GM12878 (cell line): ENCODE measurements at regions not wholly inside any gene's neighbourhood (a gene's known extent, or its start where the extent isn't known, plus 50 kb on each side); places are given as distances from the start of the nearest gene placed in this dataset.

Experiments used
- CBFB ChIP-seq: IDR thresholded peaks from 2 replicates; pipeline ENCODE4 v1.6.1; 2016; ENCODE audit warnings: antibody characterized with exemption, low read depth
- CREB1 ChIP-seq: IDR thresholded peaks from 2 replicates; pipeline ENCODE4 v1.6.1; 2012; ENCODE audit warnings: low read depth, mild to moderate bottlenecking, inconsistent platforms
- EP300 ChIP-seq, 2 experiments: fragments of 150-350 bp in 1 of 2; IDR thresholded peaks; 2 replicates each; pipeline ENCODE4 v1.6.1; 2011 to 2012; ENCODE audit warnings: low read depth in 2 of 2, low read length in 2 of 2, borderline replicate concordance in 1 of 2, improper control_type of control experiment in 1 of 2, inconsistent platforms in 1 of 2; ENCODE audit not compliant: control insufficient read depth in 1 of 2
- GABPA ChIP-seq: IDR thresholded peaks from 2 replicates; pipeline ENCODE4 v1.6.1; 2014; ENCODE audit warnings: antibody characterized with exemption, low read depth, mild to moderate bottlenecking, inconsistent platforms
- MXI1 ChIP-seq: fragments of 150-350 bp; IDR thresholded peaks from 2 replicates; pipeline ENCODE4 v1.6.1; 2011; ENCODE audit warnings: low read depth, mild to moderate bottlenecking, inconsistent platforms, low read length, improper control_type of control experiment
- PAX5 ChIP-seq: IDR thresholded peaks from 2 replicates; pipeline ENCODE4 v1.6.1; 2011; ENCODE audit warnings: low read depth, low read length, borderline replicate concordance
- POLR2A ChIP-seq: IDR thresholded peaks from 2 replicates; pipeline ENCODE4 v1.6.1; 2011; ENCODE audit warnings: low read depth, mild to moderate bottlenecking, low read length
- POU2F2 ChIP-seq: IDR thresholded peaks from 3 replicates; pipeline ENCODE4 v1.6.1; 2011; ENCODE audit warnings: low read depth, mild to moderate bottlenecking, low read length, borderline replicate concordance
- RAD51 ChIP-seq: fragments of 450-650 bp; IDR thresholded peaks from 2 replicates; pipeline ENCODE4 v1.6.1; 2016; ENCODE audit warnings: moderate library complexity, mild to moderate bottlenecking, inconsistent platforms
- TF ChIP-seq, protein P1 (sequence below), 3 experiments: IDR thresholded peaks in 2 of 3; conservative IDR thresholded peaks in 1 of 3; 2 replicates each; pipeline ENCODE4 v1.5.1; 2011; ENCODE audit warnings: low read depth in 3 of 3, low read length in 3 of 3, mild to moderate bottlenecking in 3 of 3, control low read depth in 2 of 3, moderate library complexity in 2 of 3, inconsistent platforms in 1 of 3, mixed read lengths in 1 of 3; ENCODE audit not compliant: control insufficient read depth in 2 of 3, insufficient read depth in 1 of 3; ENCODE audit errors: extremely low read depth in 1 of 3
- TF ChIP-seq, protein P2 (sequence below): IDR thresholded peaks from 2 replicates; pipeline ENCODE4 v1.6.1; 2012; ENCODE audit warnings: low read depth, low read length, improper control_type of control experiment
- TF ChIP-seq, protein P3 (sequence below): fragments of 450-650 bp; IDR thresholded peaks from 2 replicates; pipeline ENCODE4 v1.6.1; 2014; ENCODE audit warnings: mild to moderate bottlenecking
- TF ChIP-seq, protein P4 (sequence below): fragments of 450-650 bp; IDR thresholded peaks from 2 replicates; pipeline ENCODE4 v1.6.1; 2016; ENCODE audit warnings: mild to moderate bottlenecking

DNA sequence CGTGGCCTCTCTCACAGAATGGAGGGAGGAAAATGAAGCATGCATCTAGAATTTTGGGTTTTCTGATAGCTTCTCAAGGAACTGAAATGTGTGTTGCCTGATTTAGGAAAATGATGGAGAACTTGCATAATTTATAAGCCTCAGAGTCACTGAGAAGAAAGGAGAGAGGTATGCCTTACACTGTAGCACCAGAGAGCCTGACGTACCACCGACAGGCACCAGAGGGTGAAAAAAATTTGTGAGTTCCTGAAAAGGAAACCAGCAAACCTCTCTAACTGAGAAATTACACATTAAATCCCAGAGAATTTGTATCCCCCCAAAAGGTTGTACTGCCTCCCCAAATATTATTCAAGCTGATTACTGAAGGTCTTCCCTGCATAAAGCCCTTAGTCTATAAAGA, 915.3 kb upstream of the SLITRK6 start:
- TF ChIP-seq, protein P1, sequence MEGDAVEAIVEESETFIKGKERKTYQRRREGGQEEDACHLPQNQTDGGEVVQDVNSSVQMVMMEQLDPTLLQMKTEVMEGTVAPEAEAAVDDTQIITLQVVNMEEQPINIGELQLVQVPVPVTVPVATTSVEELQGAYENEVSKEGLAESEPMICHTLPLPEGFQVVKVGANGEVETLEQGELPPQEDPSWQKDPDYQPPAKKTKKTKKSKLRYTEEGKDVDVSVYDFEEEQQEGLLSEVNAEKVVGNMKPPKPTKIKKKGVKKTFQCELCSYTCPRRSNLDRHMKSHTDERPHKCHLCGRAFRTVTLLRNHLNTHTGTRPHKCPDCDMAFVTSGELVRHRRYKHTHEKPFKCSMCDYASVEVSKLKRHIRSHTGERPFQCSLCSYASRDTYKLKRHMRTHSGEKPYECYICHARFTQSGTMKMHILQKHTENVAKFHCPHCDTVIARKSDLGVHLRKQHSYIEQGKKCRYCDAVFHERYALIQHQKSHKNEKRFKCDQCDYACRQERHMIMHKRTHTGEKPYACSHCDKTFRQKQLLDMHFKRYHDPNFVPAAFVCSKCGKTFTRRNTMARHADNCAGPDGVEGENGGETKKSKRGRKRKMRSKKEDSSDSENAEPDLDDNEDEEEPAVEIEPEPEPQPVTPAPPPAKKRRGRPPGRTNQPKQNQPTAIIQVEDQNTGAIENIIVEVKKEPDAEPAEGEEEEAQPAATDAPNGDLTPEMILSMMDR (IDR thresholded peaks at IDR 0.05 in 2 of 3, conservative IDR thresholded peaks at IDR 0.05 in 1 of 3; ENCODE audit: control insufficient read depth in 2 of 3, extremely low read depth in 1 of 3, insufficient read depth in 1 of 3, low read depth in 3 of 3, low read length in 3 of 3): no peak
- TF ChIP-seq CBFB: no peak
- no peak for TF ChIP-seq MXI1
- TF ChIP-seq RAD51: no peak
- TF ChIP-seq, protein P2, sequence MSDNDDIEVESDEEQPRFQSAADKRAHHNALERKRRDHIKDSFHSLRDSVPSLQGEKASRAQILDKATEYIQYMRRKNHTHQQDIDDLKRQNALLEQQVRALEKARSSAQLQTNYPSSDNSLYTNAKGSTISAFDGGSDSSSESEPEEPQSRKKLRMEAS: no peak
- no peak for TF ChIP-seq POU2F2
- TF ChIP-seq, protein P3, sequence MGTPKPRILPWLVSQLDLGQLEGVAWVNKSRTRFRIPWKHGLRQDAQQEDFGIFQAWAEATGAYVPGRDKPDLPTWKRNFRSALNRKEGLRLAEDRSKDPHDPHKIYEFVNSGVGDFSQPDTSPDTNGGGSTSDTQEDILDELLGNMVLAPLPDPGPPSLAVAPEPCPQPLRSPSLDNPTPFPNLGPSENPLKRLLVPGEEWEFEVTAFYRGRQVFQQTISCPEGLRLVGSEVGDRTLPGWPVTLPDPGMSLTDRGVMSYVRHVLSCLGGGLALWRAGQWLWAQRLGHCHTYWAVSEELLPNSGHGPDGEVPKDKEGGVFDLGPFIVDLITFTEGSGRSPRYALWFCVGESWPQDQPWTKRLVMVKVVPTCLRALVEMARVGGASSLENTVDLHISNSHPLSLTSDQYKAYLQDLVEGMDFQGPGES: no peak
- TF ChIP-seq PAX5: no peak
- TF ChIP-seq POLR2A: no peak
- no peak for TF ChIP-seq GABPA
- TF ChIP-seq CREB1: no peak
- no peak for TF ChIP-seq EP300 (IDR thresholded peaks at IDR 0.05; ENCODE audit: borderline replicate concordance in 1 of 2, control insufficient read depth in 1 of 2, low read depth in 2 of 2, low read length in 2 of 2)
- TF ChIP-seq, protein P4, sequence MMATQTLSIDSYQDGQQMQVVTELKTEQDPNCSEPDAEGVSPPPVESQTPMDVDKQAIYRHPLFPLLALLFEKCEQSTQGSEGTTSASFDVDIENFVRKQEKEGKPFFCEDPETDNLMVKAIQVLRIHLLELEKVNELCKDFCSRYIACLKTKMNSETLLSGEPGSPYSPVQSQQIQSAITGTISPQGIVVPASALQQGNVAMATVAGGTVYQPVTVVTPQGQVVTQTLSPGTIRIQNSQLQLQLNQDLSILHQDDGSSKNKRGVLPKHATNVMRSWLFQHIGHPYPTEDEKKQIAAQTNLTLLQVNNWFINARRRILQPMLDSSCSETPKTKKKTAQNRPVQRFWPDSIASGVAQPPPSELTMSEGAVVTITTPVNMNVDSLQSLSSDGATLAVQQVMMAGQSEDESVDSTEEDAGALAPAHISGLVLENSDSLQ: no peak
